Skeletal muscle satellite cell (primary cell): ENCODE measurements at regions not wholly inside any gene's neighbourhood (a gene's known extent, or its start where the extent isn't known, plus 50 kb on each side); places are given as distances from the start of the nearest gene placed in this dataset.

ENCODE experiments used
- H3K27me3 ChIP-seq: 2 replicates; pipeline ENCODE4 v1.7.0; 2013; ENCODE audit warnings: low read length; ENCODE audit not compliant: control insufficient read depth, insufficient read depth
- H3K36me3 ChIP-seq: 2 replicates; pipeline ENCODE4 v1.7.0; 2013; ENCODE audit warnings: mild to moderate bottlenecking, control low read depth, low read length; ENCODE audit not compliant: insufficient read depth
- H3K4me1 ChIP-seq: 2 replicates; pipeline ENCODE4 v1.7.0; 2013; ENCODE audit warnings: low read length; ENCODE audit not compliant: control insufficient read depth, insufficient read depth
- H3K4me2 ChIP-seq: 2 replicates; pipeline ENCODE4 v1.7.0; 2013; ENCODE audit warnings: mild to moderate bottlenecking, low read length
- H3K4me3 ChIP-seq: 2 replicates; pipeline ENCODE4 v1.7.0; 2013; ENCODE audit warnings: low read length
- H3K9ac ChIP-seq: 2 replicates; pipeline ENCODE4 v1.7.0; 2013; ENCODE audit warnings: mild to moderate bottlenecking, low read depth, low read length, moderate library complexity
- H3K9me3 ChIP-seq: replicated peaks from 2 replicates; pipeline ENCODE4 v1.7.0; 2013; ENCODE audit warnings: mild to moderate bottlenecking, control low read depth, low read length

DNA sequence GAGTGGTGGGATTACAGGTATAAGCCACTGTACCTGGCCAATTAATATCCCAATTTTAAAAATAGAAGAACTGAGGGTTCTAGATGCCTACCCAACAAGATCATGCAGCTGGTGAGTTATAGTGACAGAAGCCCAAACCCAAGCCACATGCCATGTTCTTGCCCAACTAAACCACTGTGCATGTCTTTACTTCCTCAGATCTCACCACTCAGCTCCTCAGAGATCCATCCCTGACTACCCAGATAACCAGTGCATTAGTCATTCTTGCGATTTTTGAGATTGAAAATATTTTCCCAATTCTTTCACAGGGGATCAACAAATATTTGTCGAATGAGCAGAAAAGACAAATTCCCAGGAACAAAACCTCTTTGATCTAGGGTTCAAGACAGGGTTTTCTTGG, 303.1 kb downstream of the CBLN1 start:
- Histone ChIP-seq H3K4me1 (no peaks in the 10 kb centered on the region), H3K9ac (no peak overlapping the region), H3K27me3 (peaks cover 12% of the 10 kb centered on the region), H3K9me3 (no peaks in the 10 kb centered on the region), H3K4me2 (no peak overlapping the region), H3K4me3 (no peak overlapping the region), H3K36me3 (no peaks in the 10 kb centered on the region)

DNA sequence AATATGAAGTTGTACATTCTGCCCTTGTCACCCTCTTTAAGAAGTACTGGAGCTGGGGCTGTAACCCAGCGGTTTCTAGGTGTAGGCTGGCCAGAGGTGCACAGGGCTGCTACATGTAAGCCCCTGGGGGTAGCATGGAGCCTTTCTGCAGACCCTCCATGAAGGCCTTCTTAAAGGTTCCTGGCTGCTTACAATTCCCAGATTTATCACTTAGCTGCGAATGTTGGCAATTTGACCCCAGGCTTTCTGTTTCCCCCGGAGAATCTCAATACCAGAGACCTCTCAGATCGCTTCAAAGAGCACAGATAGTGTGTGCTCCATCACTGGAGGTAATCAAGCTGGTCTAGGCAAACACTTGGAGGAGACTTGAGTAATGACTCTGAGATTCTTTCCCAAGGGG, 309.4 kb downstream of the CBLN1 start:
- H3K4me1 ChIP-seq = peaks cover 4% of the 10 kb centered on the region
- no peaks in the 10 kb centered on the region for H3K9me3 ChIP-seq
- H3K4me2 ChIP-seq = no peak overlapping the region
- no peaks in the 10 kb centered on the region for H3K36me3 ChIP-seq
- no peak overlapping the region for H3K4me3 ChIP-seq
- H3K9ac ChIP-seq = no peak overlapping the region
- H3K27me3 ChIP-seq = peaks cover 12% of the 10 kb centered on the region

DNA sequence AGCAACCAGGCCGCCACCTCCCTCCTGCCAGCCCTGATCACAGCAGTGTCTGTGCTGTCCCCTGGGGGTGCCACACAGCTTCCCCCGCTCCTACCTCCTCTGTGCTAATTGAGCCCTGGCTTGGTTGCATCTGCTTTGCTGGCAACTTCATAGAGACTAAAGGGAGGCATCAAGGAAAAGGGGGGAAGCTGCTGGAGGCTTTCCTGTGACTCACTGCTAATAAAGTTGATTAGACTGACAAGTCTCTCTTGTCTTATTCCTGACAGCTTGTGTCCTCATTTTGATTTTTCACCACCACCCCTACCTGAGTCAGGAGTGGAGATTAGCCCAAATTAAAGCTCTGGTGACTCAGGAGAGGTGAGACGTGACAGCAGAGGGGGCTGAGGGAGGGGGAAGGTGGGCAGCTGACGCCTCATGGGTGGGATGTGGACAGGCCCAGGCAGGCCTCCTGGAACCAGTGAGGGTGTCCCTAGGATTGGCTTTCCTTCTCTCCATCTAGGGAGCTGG, 310.0 kb downstream of the CBLN1 start:
- Histone ChIP-seq H3K4me3 (no peak overlapping the region), H3K27me3 (peaks cover 12% of the 10 kb centered on the region), H3K9me3 (no peaks in the 10 kb centered on the region), H3K4me1 (peaks cover 4% of the 10 kb centered on the region), H3K9ac (no peak overlapping the region), H3K36me3 (no peaks in the 10 kb centered on the region), H3K4me2 (no peak overlapping the region)

DNA sequence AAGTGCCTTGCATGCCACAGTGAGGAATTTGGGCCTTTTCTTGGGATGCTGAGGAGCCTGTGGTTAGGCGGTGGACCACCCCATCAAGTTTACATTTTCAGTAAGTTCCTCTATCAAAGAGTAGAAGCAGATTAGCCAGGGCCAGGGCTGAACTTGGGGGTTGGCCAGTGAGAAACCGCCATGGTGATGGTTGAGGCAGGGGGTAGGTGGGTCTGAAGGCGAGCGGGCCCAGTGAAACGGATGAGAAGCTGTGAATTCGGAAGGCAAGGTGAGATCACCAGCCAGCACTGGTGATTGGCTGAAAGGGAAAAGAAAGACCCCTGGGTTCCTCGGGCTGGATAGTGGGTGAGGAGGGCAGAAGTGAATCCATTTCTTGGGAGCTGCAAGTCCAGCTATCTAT, 311.4 kb downstream of the CBLN1 start:
- no peaks in the 10 kb centered on the region for H3K36me3 ChIP-seq
- no peak overlapping the region for H3K4me2 ChIP-seq
- no peak overlapping the region for H3K4me3 ChIP-seq
- peaks cover 2% of the 10 kb centered on the region for H3K27me3 ChIP-seq
- H3K9me3 ChIP-seq = no peaks in the 10 kb centered on the region
- no peak overlapping the region for H3K9ac ChIP-seq
- peaks cover 17% of the 10 kb centered on the region for H3K4me1 ChIP-seq

DNA sequence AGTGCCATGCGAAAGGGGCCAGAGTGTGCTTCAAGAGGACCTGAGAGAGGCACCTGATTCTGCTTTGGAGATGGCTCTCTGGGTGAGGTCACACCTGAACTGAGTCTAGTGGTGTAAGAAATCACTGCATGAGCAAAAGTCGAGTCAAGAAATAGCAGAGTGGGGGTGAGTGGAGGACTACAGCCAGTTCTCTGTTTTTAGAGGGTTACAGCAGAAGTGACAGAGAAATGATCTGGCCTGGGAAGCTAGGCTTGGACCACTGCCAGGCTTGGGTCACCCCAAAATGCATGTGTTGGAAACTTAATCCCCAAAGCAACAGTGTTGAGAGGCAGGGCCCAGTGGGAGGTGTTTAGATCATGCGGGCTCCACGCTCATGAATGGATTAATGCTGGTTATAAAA, 312.0 kb downstream of the CBLN1 start:
- Histone ChIP-seq H3K36me3 (no peaks in the 10 kb centered on the region), H3K9ac (no peak overlapping the region), H3K27me3 (no peaks in the 10 kb centered on the region), H3K4me1 (peaks cover 23% of the 10 kb centered on the region), H3K9me3 (no peaks in the 10 kb centered on the region), H3K4me3 (no peak overlapping the region), H3K4me2 (no peak overlapping the region)

DNA sequence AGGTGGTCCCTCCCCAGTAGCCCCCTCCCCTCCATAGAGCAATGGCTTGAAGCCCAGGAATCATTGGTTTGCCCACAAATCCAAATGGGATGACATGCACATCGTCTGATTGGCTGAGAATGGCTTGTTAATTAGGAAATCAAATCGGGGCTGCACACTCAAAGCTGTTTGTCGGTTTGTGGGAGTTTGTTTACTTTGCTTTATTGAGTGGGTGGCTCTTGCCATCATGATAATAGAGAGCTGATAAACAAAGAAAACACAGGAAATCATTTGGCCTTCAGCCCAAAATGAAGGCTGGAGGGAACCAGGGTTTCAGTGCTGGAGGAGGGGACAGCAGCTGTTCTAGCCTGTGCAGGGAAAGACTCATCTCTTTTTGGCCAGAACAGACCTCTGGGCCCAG, 316.3 kb downstream of the CBLN1 start:
- no peaks in the 10 kb centered on the region for H3K27me3 ChIP-seq
- H3K9ac ChIP-seq = no peak overlapping the region
- no peaks in the 10 kb centered on the region for H3K9me3 ChIP-seq
- H3K4me2 ChIP-seq = peak overlapping the region; percentile 32
- no peaks in the 10 kb centered on the region for H3K36me3 ChIP-seq
- H3K4me3 ChIP-seq = no peak overlapping the region
- peaks cover 38% of the 10 kb centered on the region for H3K4me1 ChIP-seq

DNA sequence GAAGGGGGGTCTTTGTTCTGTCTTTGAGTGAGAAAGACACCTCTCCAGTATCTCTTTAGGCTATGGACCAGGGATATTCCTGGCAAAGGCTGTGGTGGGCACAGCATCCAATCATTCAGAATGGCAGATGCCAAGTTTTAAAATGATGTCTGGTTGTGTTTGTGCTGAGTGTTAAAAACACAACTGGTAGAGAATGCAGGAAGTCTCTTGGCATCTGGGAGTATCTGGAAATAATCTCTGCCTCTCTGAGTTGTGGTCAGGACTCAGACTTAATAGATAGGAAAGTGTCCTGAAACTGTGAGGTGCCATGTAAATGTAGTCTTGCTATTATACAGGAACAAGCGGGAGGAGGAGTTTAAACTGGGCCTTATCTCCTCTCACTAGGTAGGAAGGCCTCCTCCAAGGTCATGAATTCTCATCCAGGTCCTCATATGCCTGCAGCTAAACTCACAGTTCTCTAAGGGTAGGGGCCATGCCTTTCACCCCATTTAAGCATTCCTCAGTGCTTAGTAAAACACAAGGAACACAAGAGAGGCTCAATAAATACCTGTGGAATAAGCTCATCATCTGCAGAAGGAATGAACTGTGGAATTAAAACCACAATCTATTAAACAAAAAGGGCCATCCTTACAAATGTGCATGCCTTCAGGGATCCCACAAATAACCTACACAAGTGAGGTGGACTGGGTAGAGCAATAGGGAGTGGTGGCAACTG, 317.6 kb downstream of the CBLN1 start:
- Histone ChIP-seq H3K9ac (peak overlapping the region; percentile 63), H3K36me3 (no peaks in the 10 kb centered on the region), H3K4me2 (peak overlapping the region; percentile 64)

DNA sequence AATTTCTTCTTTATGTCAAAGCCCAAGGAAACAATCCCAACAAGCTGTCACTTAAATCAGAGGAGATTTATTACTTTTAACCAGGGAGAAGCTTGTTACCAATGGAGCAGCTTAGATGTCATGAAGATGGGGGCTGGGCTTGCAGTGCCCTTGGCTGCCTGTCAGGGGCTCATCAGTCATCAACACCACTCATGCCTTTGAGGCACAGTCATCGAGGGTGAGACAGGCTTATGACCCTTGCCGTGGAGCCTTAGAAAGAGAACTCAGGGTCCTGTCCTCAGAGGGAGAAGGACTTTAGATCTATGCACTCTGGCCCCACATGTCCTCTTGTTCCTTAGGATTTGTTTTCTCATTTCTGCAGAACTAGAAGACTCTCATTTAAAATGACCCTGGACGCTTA, 318.3 kb downstream of the CBLN1 start:
- Histone ChIP-seq H3K4me3 (peak overlapping the region; percentile 50), H3K4me1 (peaks cover 38% of the 10 kb centered on the region), H3K36me3 (no peaks in the 10 kb centered on the region), H3K9ac (peak overlapping the region; percentile 63), H3K4me2 (peak overlapping the region; percentile 64), H3K27me3 (no peaks in the 10 kb centered on the region), H3K9me3 (no peaks in the 10 kb centered on the region)

More for the DNA sequence above, 317.6 kb downstream of the CBLN1 start:
- Histone ChIP-seq H3K4me3 (peak overlapping the region; percentile 50), H3K4me1 (peaks cover 38% of the 10 kb centered on the region), H3K9me3 (no peaks in the 10 kb centered on the region), H3K27me3 (no peaks in the 10 kb centered on the region)

DNA sequence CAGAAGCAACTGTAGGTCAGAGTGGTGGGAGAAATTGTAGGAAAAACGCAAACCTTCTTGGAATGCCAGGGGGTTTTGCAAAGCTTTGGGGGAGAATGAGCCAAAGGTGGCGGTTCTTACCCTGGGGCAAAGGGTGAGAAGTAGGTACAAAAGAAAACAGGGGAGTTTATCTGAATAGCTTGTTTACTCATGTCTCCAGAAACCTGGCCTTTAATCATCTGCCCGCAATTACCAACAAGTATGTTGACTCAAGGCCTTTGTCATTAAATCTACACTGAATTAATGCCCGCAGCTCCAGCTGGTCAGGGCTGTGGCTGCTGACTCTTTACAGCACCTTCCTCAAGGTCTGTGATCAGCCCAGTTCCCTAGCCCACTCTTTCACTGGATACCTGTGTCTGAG, 320.1 kb downstream of the CBLN1 start:
- no peak overlapping the region for H3K4me2 ChIP-seq
- H3K36me3 ChIP-seq = no peaks in the 10 kb centered on the region
- H3K9me3 ChIP-seq = no peaks in the 10 kb centered on the region
- H3K9ac ChIP-seq = no peak overlapping the region
- no peaks in the 10 kb centered on the region for H3K27me3 ChIP-seq
- H3K4me3 ChIP-seq = no peak overlapping the region
- H3K4me1 ChIP-seq = peaks cover 38% of the 10 kb centered on the region

DNA sequence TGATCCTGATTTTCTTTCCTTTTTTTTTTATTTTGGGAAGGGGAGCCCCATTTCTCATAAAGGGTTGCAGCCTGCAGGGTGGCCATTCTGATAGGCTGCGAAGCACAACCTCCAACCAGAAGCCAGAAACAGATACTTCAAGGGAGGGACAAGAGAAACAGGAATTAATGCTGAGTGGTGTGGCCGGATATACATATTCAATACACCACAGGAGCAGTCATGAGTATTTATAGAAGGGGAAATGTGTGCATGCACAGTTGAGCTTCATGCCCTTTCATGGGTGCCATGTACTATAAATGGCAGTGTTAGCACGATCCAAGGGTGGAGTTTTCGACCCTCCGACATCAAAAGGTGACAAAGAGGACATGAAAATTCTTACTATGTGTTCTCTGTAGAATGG, 320.8 kb downstream of the CBLN1 start:
- Histone ChIP-seq H3K4me1 (peaks cover 32% of the 10 kb centered on the region), H3K9me3 (no peaks in the 10 kb centered on the region), H3K27me3 (no peaks in the 10 kb centered on the region), H3K4me2 (no peak overlapping the region), H3K36me3 (no peaks in the 10 kb centered on the region), H3K4me3 (no peak overlapping the region), H3K9ac (no peak overlapping the region)

DNA sequence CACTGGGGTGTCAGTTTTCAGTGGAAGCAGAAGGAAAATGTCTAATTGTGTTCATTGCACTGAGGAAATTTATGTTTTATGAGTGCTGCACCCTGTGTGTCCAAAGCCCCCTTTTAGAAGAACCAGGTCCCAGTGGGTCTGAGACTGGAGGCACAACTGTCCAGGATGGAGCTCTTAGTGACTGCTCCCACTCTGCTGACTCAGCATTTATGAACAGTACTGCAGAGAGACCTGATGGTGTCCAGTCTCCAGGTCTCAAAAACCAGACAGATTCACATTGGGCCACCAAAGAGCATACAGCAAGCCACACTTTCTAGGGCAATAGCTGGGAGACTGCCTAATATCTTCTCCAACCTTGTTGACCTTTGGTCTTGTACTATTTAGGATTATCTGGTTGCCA, 321.9 kb downstream of the CBLN1 start:
- Histone ChIP-seq H3K9ac (no peak overlapping the region), H3K4me3 (no peak overlapping the region), H3K4me1 (peaks cover 21% of the 10 kb centered on the region), H3K27me3 (no peaks in the 10 kb centered on the region), H3K4me2 (no peak overlapping the region), H3K9me3 (no peaks in the 10 kb centered on the region), H3K36me3 (no peaks in the 10 kb centered on the region)

DNA sequence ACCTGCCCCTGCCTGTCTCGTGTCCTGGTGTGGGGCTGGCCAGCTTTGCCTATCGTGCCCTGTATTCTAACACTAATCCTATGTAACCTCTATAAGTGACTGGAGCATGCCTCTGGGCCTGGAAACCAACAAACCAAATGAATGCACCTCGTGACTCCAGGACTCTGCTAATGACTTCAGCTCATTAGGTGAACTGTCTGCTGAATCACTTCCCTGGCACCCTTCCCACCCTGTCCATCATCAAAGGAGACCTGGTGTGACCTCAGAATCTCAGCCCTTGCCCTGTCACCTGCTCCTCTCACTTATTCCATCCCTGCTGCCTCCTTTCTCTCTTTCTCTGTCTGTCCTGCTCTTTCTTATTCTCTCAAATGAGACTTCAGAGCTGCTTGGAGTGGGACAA, 322.4 kb downstream of the CBLN1 start:
- H3K4me1 ChIP-seq = peaks cover 17% of the 10 kb centered on the region
- H3K36me3 ChIP-seq = no peaks in the 10 kb centered on the region
- no peak overlapping the region for H3K4me3 ChIP-seq
- H3K9ac ChIP-seq = no peak overlapping the region
- H3K27me3 ChIP-seq = no peaks in the 10 kb centered on the region
- no peaks in the 10 kb centered on the region for H3K9me3 ChIP-seq
- no peak overlapping the region for H3K4me2 ChIP-seq
